Heart right ventricle (tissue), 16 donors: ENCODE measurements at regions not wholly inside any gene's neighbourhood (a gene's known extent, or its start where the extent isn't known, plus 50 kb on each side); places are given as distances from the start of the nearest gene placed in this dataset.

ENCODE experiments used
- ATAC-seq, 8 donors: fragments of 200-7000 bp; cut with Tn5 transposase; one replicate each; pipeline ENCODE4 v1.9.1; 2020; ENCODE audit warnings: mild to moderate bottlenecking in 8 of 8, moderate library complexity in 8 of 8, moderate number of reproducible peaks in 1 of 8
- DNase-seq, 2 donors: peaks; one replicate each; pipeline ENCODE4 v3.0.0-alpha.2; 2020
- H3K27ac ChIP-seq, 10 donors: fragments of 200-600 bp; sonication (generic) in 2 of 10; one replicate each; pipeline versions ENCODE4 v1.5.0 to v1.8.0; 2020 to 2022; ENCODE audit warnings: mild to moderate bottlenecking in 3 of 10
- H3K27me3 ChIP-seq, 7 donors: fragments of 200-600 bp; one replicate each; pipeline ENCODE4 v1.8.0; 2021 to 2022; ENCODE audit warnings: mild to moderate bottlenecking in 2 of 7
- H3K36me3 ChIP-seq, 9 donors: fragments of 200-600 bp; sonication (generic) in 1 of 9; one replicate each; pipeline versions ENCODE4 v1.5.0 to v1.8.0; 2020 to 2022; ENCODE audit warnings: mild to moderate bottlenecking in 2 of 9
- H3K4me1 ChIP-seq, 9 donors: fragments of 200-600 bp; sonication (generic) in 1 of 9; one replicate each; pipeline versions ENCODE4 v1.5.0 to v1.8.0; 2020 to 2022; ENCODE audit warnings: mild to moderate bottlenecking in 4 of 9
- H3K4me3 ChIP-seq, 10 donors: fragments of 200-600 bp; sonication (generic) in 2 of 10; one replicate each; pipeline versions ENCODE4 v1.5.0 to v1.8.0; 2020 to 2022; ENCODE audit warnings: mild to moderate bottlenecking in 7 of 10, moderate library complexity in 2 of 10
- H3K9me3 ChIP-seq, 11 donors: fragments of 200-600 bp in 10 of 11; sonication (generic) in 2 of 11; one replicate each; pipeline versions ENCODE4 v1.5.0 to v1.8.0; 2013 to 2022; ENCODE audit warnings: mild to moderate bottlenecking in 2 of 11, control low read depth in 1 of 11, moderate library complexity in 1 of 11
- CTCF ChIP-seq, 9 donors: fragments of 200-600 bp; sonication (generic) in 2 of 9; IDR thresholded peaks; one replicate each; pipeline versions ENCODE4 v1.5.0 to v1.8.0; 2021 to 2022; ENCODE audit warnings: antibody characterized with exemption in 9 of 9, mild to moderate bottlenecking in 5 of 9, moderate library complexity in 1 of 9
- WGBS, 2 donors: extraction: QIAGEN DNeasy Blood & Tissue Kit; methylation state at CpG; one replicate each; pipeline ENCODE4 v1.1.7; 2013; ENCODE audit warnings: inconsistent platforms in 1 of 2; 5-methylcytosine and 5-hydroxymethylcytosine counted together
- intact Hi-C, 10 donors: fragments of 100-400 bp; cut with DNase I; formaldehyde crosslinking; loops; one replicate each; pipeline versions ENCODE4 v1.11.1 to v1.14.2; 2022
- donor health status: Arrhythmogenic right ventricular cardiomyopathy.
- donor health status: ischemic (EF 13 %, LVEDD 7.1; RV severe dilation, severe dysfunction).
- donor health status: healthy with polysubstance abuse.
- donor health status: DM: no; HTN: yes; CAD: no.
- donor health status: DM: no; HTN: no; CAD: no.
- donor health status: ischemic (EF 25% LVEDD 6.9; RV normal size, moderate dysfunction).
- donor health status: ischemic (EF 25% LVEDD 5.7; RV mildly dilated, moderate dysfunction).
- donor health status: healthy.
- donor health status: DM: yes; HTN: yes; CAD: no.
- donor health status: Ischemic cardiomyopathy.
- donor health status: ischemic (EF 35%, LVEDD 5.7; RV mildly dilated, moderate dysfunction).
- donor health status: nonischemic (EF 11% LVEDD 7.7; RV severe dilation, severe dysfunction).
- donor health status: DM: yes; HTN: yes; CAD: no.
- donor health status: PGD.
- donor health status: ischemic (EF 29% LVEDD 5.4; RV normal size, mild dysfunction).
- donor health status: nonischemic (EF 23%, LVEDD 6.1; RV moderate dilation, normal function).

- Histone ChIP-seq H3K27me3 (peaks cover 0 to 12% (median 0%) of the 10 kb centered on the region in 7 donors), H3K27ac (no peak overlapping the region), H3K9me3 (no peaks in the 10 kb centered on the region), H3K4me1 (peaks cover 0 to 9% (median 0%) of the 10 kb centered on the region in 9 donors), H3K4me3 (no peak overlapping the region), H3K36me3 (no peaks in the 10 kb centered on the region)
- intact Hi-C loops: no loop called here
- WGBS, 2 donors: 69 to 81% methylated on average over 1 of the region's 1 CpG
- no peak for TF ChIP-seq CTCF (IDR thresholded peaks at IDR 0.05)
- no peak for ATAC-seq
- DNase-seq: no peak
Measured at GRCh38 chr20:52405417-52405816, 213.8 kb upstream of the ZFP64 start.

- ATAC-seq: no peak
- Histone ChIP-seq H3K4me3 (no peak overlapping the region), H3K27ac (peak overlapping the region in 1 of 10 donors; percentile 7), H3K36me3 (no peaks in the 10 kb centered on the region), H3K9me3 (no peaks in the 10 kb centered on the region), H3K4me1 (peaks cover 0 to 8% (median 0%) of the 10 kb centered on the region in 9 donors), H3K27me3 (peaks cover 0 to 12% (median 0%) of the 10 kb centered on the region in 7 donors)
- WGBS, 2 donors: 58 to 63% methylated on average over 3 of the region's 3 CpGs
- intact Hi-C loops: no loop called here
- no peak for TF ChIP-seq CTCF (IDR thresholded peaks at IDR 0.05)
- DNase-seq: no peak
Measured at GRCh38 chr20:52404671-52405070, 213.1 kb upstream of the ZFP64 start.

- Histone ChIP-seq H3K9me3 (no peaks in the 10 kb centered on the region), H3K27me3 (peaks cover 0 to 10% (median 0%) of the 10 kb centered on the region in 7 donors), H3K36me3 (no peaks in the 10 kb centered on the region), H3K27ac (no peak overlapping the region), H3K4me1 (peaks cover 0 to 8% (median 0%) of the 10 kb centered on the region in 9 donors), H3K4me3 (no peak overlapping the region)
- ATAC-seq (no peak), DNase-seq (no peak)
- 66 to 79% methylated on average over 4 of the region's 4 CpGs for WGBS, 2 donors
- intact Hi-C loops: no loop called here
- no peak for TF ChIP-seq CTCF (IDR thresholded peaks at IDR 0.05)
Measured at GRCh38 chr20:52402950-52403349, 211.4 kb upstream of the ZFP64 start.

GRCh38 chr20:52402514-52402913 is 210.9 kb upstream of the ZFP64 start:
- ATAC-seq (no peak), DNase-seq (no peak)
- H3K9me3 ChIP-seq: no peaks in the 10 kb centered on the region
- no peak for TF ChIP-seq CTCF (IDR thresholded peaks at IDR 0.05)
- intact Hi-C loops: no loop called here
- H3K4me3 ChIP-seq: no peak overlapping the region
- peaks cover 0 to 8% (median 0%) of the 10 kb centered on the region in 9 donors for H3K4me1 ChIP-seq
- no peak overlapping the region for H3K27ac ChIP-seq
- H3K36me3 ChIP-seq: no peaks in the 10 kb centered on the region
- 86 to 87% methylated on average over 5 of the region's 5 CpGs for WGBS, 2 donors
- peaks cover 0 to 10% (median 0%) of the 10 kb centered on the region in 7 donors for H3K27me3 ChIP-seq
